GM23338 (cell line): ENCODE measurements at regions not wholly inside any gene's neighbourhood (a gene's known extent, or its start where the extent isn't known, plus 50 kb on each side); places are given as distances from the start of the nearest gene placed in this dataset.

Experiments used
- ATAC-seq: fragments of 200-7000 bp; cut with Tn5 transposase; 3 replicates; pipeline ENCODE4 v1.9.1; 2020
- DNase-seq: peaks from one replicate; pipeline ENCODE4 v3.0.0-alpha.2; 2015; ENCODE audit warnings: low spot score
- H2AFZ ChIP-seq: fragments of 200-600 bp; sonication (generic); 2 replicates; pipeline ENCODE4 v1.8.0; 2016; ENCODE audit warnings: antibody characterized with exemption, mild to moderate bottlenecking, moderate library complexity
- H3F3A ChIP-seq: fragments of 200-600 bp; sonication (generic); replicated peaks from 2 replicates; pipeline ENCODE4 v1.8.0; 2017; ENCODE audit warnings: antibody characterized with exemption, mixed run types, low read depth
- H3K27ac ChIP-seq: fragments of 200-600 bp; sonication (generic); 2 replicates; pipeline ENCODE4 v1.6.1; 2016; ENCODE audit warnings: low read depth
- H3K27me3 ChIP-seq: fragments of 200-600 bp; sonication (generic); 2 replicates; pipeline ENCODE4 v1.8.0; 2016; ENCODE audit warnings: mild to moderate bottlenecking, mixed run types, moderate library complexity; ENCODE audit not compliant: insufficient read depth
- H3K36me3 ChIP-seq: fragments of 200-600 bp; sonication (generic); 2 replicates; pipeline ENCODE4 v1.8.0; 2016; ENCODE audit warnings: mild to moderate bottlenecking; ENCODE audit not compliant: insufficient read depth
- H3K4me1 ChIP-seq: fragments of 200-600 bp; sonication (generic); 2 replicates; pipeline ENCODE4 v1.8.0; 2016; ENCODE audit warnings: mild to moderate bottlenecking, moderate library complexity; ENCODE audit not compliant: insufficient read depth
- H3K4me2 ChIP-seq: fragments of 200-600 bp; sonication (generic); 2 replicates; pipeline ENCODE4 v1.7.1; 2017; ENCODE audit warnings: mixed run types
- H3K4me3 ChIP-seq: fragments of 200-600 bp; sonication (generic); 2 replicates; pipeline ENCODE4 v1.6.1; 2016; ENCODE audit warnings: mixed run types
- H3K79me2 ChIP-seq: fragments of 200-600 bp; sonication (generic); replicated peaks from 2 replicates; pipeline ENCODE4 v1.8.0; 2017; ENCODE audit warnings: mild to moderate bottlenecking; ENCODE audit not compliant: insufficient read depth
- H3K9me2 ChIP-seq: fragments of 200-600 bp; sonication (generic); 2 replicates; pipeline ENCODE4 v1.8.0; 2017; ENCODE audit not compliant: insufficient read depth
- H4K20me1 ChIP-seq: fragments of 200-600 bp; sonication (generic); replicated peaks from 2 replicates; pipeline ENCODE4 v1.8.0; 2017; ENCODE audit warnings: mild to moderate bottlenecking; ENCODE audit not compliant: insufficient read depth
- H3K27ac Mint-ChIP-seq: 2 replicates; pipeline ENCODE4 v1.8.0; 2020; ENCODE audit warnings: inconsistent platforms, mild to moderate bottlenecking, moderate library complexity, mixed read lengths
- H3K27me3 Mint-ChIP-seq: 3 replicates; pipeline ENCODE4 v1.8.0; 2022; ENCODE audit warnings: low read depth, mild to moderate bottlenecking, moderate library complexity, mixed read lengths, inconsistent platforms; ENCODE audit not compliant: insufficient read depth, poor library complexity
- H3K36me3 Mint-ChIP-seq: 3 replicates; pipeline ENCODE4 v1.8.0; 2021; ENCODE audit warnings: low read depth, mild to moderate bottlenecking, inconsistent platforms, moderate library complexity, mixed read lengths
- H3K4me1 Mint-ChIP-seq: 3 replicates; pipeline ENCODE4 v1.8.0; 2020; ENCODE audit warnings: mild to moderate bottlenecking, inconsistent platforms, mixed read lengths
- H3K4me3 Mint-ChIP-seq: 3 replicates; pipeline ENCODE4 v1.8.0; 2021; ENCODE audit warnings: moderate library complexity, mild to moderate bottlenecking, inconsistent platforms, mixed read lengths
- H3K9me3 Mint-ChIP-seq: 3 replicates; pipeline ENCODE4 v1.8.0; 2020; ENCODE audit warnings: moderate library complexity, mild to moderate bottlenecking, inconsistent platforms, mixed read lengths
- CREB1 ChIP-seq: fragments of 250-450 bp; sonication (Bioruptor Pico); IDR thresholded peaks from 2 replicates; pipeline ENCODE4 v1.5.0; 2020; ENCODE audit warnings: low read depth, mild to moderate bottlenecking, moderate library complexity
- CTCF ChIP-seq, 2 experiments: fragments of 200-600 bp in 1 of 2; sonication (generic) in 1 of 2; conservative IDR thresholded peaks; 2 replicates each; pipeline versions ENCODE4 v1.5.1 to v1.6.1; 2016 to 2017; ENCODE audit warnings: antibody characterized with exemption in 2 of 2, low read depth in 2 of 2, mild to moderate bottlenecking in 2 of 2, moderate library complexity in 1 of 2
- ETS1 ChIP-seq: IDR thresholded peaks from 2 replicates; pipeline ENCODE4 v1.6.1; 2016; ENCODE audit warnings: antibody characterized with exemption
- EZH2 ChIP-seq: fragments of 200-600 bp; sonication (generic); IDR thresholded peaks from one replicate; pipeline ENCODE4 v1.8.0; 2017; ENCODE audit warnings: antibody characterized with exemption, mild to moderate bottlenecking, low read depth; ENCODE audit not compliant: unreplicated experiment
- EZH2phosphoT487 ChIP-seq: fragments of 200-600 bp; sonication (generic); IDR thresholded peaks from one replicate; pipeline ENCODE4 v1.8.1; 2018; ENCODE audit warnings: antibody characterized with exemption; ENCODE audit not compliant: unreplicated experiment
- JUNB ChIP-seq: IDR thresholded peaks from one replicate; pipeline ENCODE4 v1.6.1; 2016; ENCODE audit warnings: antibody characterized with exemption; ENCODE audit not compliant: unreplicated experiment
- NANOG ChIP-seq: IDR thresholded peaks from 2 replicates; pipeline ENCODE4 v1.6.1; 2016; ENCODE audit warnings: antibody characterized with exemption, borderline replicate concordance
- POLR2AphosphoS5 ChIP-seq: IDR thresholded peaks from 2 replicates; pipeline ENCODE4 v1.6.1; 2016; ENCODE audit warnings: antibody characterized with exemption, low read depth
- STAT1 ChIP-seq: IDR thresholded peaks from one replicate; pipeline ENCODE4 v1.6.1; 2016; ENCODE audit warnings: antibody characterized with exemption; ENCODE audit not compliant: unreplicated experiment
- ZNF114 ChIP-seq: fragments of 250-450 bp; sonication (Bioruptor Pico); IDR thresholded peaks from 2 replicates; pipeline ENCODE4 v1.5.0; 2020; ENCODE audit warnings: mild to moderate bottlenecking, moderate library complexity
- ZNF462 ChIP-seq: fragments of 250-450 bp; sonication (Bioruptor Pico); IDR thresholded peaks from 2 replicates; pipeline ENCODE4 v1.5.0; 2020; ENCODE audit warnings: mild to moderate bottlenecking, moderate library complexity

- Histone ChIP-seq H3K4me3 (no peak overlapping the region), H3K79me2 (no peaks in the 10 kb centered on the region), H2AFZ (no peak overlapping the region), H3K9me2 (peaks cover 16% of the 10 kb centered on the region), H3K36me3 (no peaks in the 10 kb centered on the region), H4K20me1 (no peaks in the 10 kb centered on the region), H3K4me2 (no peak overlapping the region), H3K4me1 (no peaks in the 10 kb centered on the region), H3K27me3 (no peaks in the 10 kb centered on the region), H3K27ac (no peak overlapping the region), H3F3A (no peaks in the 10 kb centered on the region)
- Mint-ChIP-seq H3K4me1 (no peaks in the 10 kb centered on the region), H3K4me3 (no peak overlapping the region), H3K27ac (no peak overlapping the region), H3K27me3 (peaks cover 4% of the 10 kb centered on the region), H3K9me3 (no peaks in the 10 kb centered on the region), H3K36me3 (no peaks in the 10 kb centered on the region)
- no peak for TF ChIP-seq EZH2phosphoT487
- no peak for TF ChIP-seq CREB1
- no peak for TF ChIP-seq CTCF (conservative IDR thresholded peaks at IDR 0.05; ENCODE audit: low read depth in 2 of 2)
- no peak for TF ChIP-seq JUNB
- no peak for TF ChIP-seq EZH2
- TF ChIP-seq ZNF462 (CRISPR knock-in tag): no peak
- no peak for TF ChIP-seq NANOG
- no peak for TF ChIP-seq POLR2AphosphoS5
- TF ChIP-seq ZNF114 (CRISPR knock-in tag): no peak
- no peak for TF ChIP-seq ETS1
- TF ChIP-seq STAT1: no peak
- DNase-seq (no peak), ATAC-seq (no peak)
These were observed 294.1 kb upstream of the KAZN start for GRCh38 chr1:14304381-14304865.
